ENCODE measurements at regions not wholly inside any gene's neighbourhood (a gene's known extent, or its start where the extent isn't known, plus 50 kb on each side); places are given as distances from the start of the nearest gene placed in this dataset.

DNA sequence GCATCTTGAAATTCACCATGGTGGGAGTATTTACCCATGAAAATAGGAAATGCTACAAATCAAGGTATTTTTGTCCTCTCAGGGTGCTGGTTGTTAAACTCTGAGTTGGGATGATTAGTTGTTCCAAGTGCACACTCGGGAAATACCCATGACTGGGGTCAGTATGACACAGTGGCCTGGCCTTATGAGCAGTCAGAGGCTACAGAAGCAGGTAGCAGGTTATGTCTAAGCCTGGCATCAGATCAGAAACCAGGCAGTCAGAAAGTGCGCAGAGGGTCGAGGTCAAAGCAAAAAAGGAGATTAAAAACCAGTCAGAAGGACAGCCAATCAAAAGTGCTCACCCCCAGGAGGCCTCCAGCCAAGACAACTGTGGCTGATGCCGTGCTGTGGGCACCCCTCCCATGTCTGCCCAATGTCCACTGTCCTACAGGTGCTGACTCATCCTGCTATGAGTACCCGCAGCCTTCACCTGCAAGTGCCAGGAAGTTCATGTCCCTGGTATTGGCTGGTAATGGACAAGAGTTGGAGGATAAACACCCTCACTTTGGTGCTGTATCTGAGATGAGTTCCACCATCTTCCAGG, 117.4 kb upstream of the SLC24A3 start:
- no peak for TF ChIP-seq RXRA (IDR thresholded peaks at IDR 0.05; ENCODE audit: borderline replicate concordance, low read depth)
- no peak for TF ChIP-seq MEF2A (IDR thresholded peaks at IDR 0.05; ENCODE audit: borderline replicate concordance, low read depth)
- TF ChIP-seq GATA2 (CRISPR knock-in tag; IDR thresholded peaks at IDR 0.05): no peak
- TF ChIP-seq EP300 (IDR thresholded peaks at IDR 0.05; ENCODE audit: borderline replicate concordance in 1 of 2, low read depth in 1 of 2, low read length in 1 of 2): no peak
- TF ChIP-seq, protein P1, sequence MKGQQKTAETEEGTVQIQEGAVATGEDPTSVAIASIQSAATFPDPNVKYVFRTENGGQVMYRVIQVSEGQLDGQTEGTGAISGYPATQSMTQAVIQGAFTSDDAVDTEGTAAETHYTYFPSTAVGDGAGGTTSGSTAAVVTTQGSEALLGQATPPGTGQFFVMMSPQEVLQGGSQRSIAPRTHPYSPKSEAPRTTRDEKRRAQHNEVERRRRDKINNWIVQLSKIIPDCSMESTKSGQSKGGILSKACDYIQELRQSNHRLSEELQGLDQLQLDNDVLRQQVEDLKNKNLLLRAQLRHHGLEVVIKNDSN (IDR thresholded peaks at IDR 0.05; ENCODE audit: borderline replicate concordance, low read depth): no peak
- no peak for TF ChIP-seq ELF1 (IDR thresholded peaks at IDR 0.05)
- Histone ChIP-seq H3K27me3 (ENCODE audit: insufficient read depth) (no peaks in the 10 kb centered on the region), H3K9me2 (no peaks in the 10 kb centered on the region), H3K27ac (ENCODE audit: low read depth in 2 of 2, low read length in 1 of 2) (no peak overlapping the region), H3F3A (replicated peaks; ENCODE audit: insufficient read depth) (no peaks in the 10 kb centered on the region), H4K20me1 (ENCODE audit: insufficient read depth) (no peaks in the 10 kb centered on the region), H3K9me3 (no peaks in the 10 kb centered on the region), H3K36me3 (replicated peaks in 1 of 2; ENCODE audit: control insufficient read depth in 1 of 2, insufficient read depth in 2 of 2, low read length in 1 of 2) (no peaks in the 10 kb centered on the region), H3K79me2 (ENCODE audit: insufficient read depth) (no peaks in the 10 kb centered on the region), H3K4me1 (ENCODE audit: control insufficient read depth in 1 of 2, insufficient read depth in 2 of 2, low read depth in 1 of 2, low read length in 1 of 2) (no peaks in the 10 kb centered on the region), H3K4me2 (no peak overlapping the region), H3K9ac (no peak overlapping the region), H3K4me3 (ENCODE audit: low read depth in 2 of 2, low read length in 1 of 2) (no peak overlapping the region), H2AFZ (ENCODE audit: low read depth) (no peak overlapping the region)
- DNase-seq: no peak
- POLR2A ChIA-PET: no interaction called here
- WGBS (ENCODE audit: low lambda C conversion rate): 13% methylated on average over 5 of the region's 5 CpGs
- CTCF ChIA-PET: no interaction called here

GRCh38 chr20:19095762-19096161, 116.7 kb upstream of the SLC24A3 start:
- H3K27ac ChIP-seq (ENCODE audit: low read depth in 2 of 2, low read length in 1 of 2): no peak overlapping the region
- no peak overlapping the region for H2AFZ ChIP-seq (ENCODE audit: low read depth)
- H3K4me3 ChIP-seq (ENCODE audit: low read depth in 2 of 2, low read length in 1 of 2): no peak overlapping the region
- no peak overlapping the region for H3K4me2 ChIP-seq
- WGBS (ENCODE audit: low lambda C conversion rate): 28% methylated on average over 5 of the region's 5 CpGs
- H3K4me1 ChIP-seq (ENCODE audit: control insufficient read depth in 1 of 2, insufficient read depth in 2 of 2, low read depth in 1 of 2, low read length in 1 of 2): no peaks in the 10 kb centered on the region
- no peaks in the 10 kb centered on the region for H3K27me3 ChIP-seq (ENCODE audit: insufficient read depth)
- H3K9me2 ChIP-seq: no peaks in the 10 kb centered on the region
- no peaks in the 10 kb centered on the region for H3F3A ChIP-seq (replicated peaks; ENCODE audit: insufficient read depth)
- ChIA-PET CTCF (no interaction called here), POLR2A (no interaction called here)
- H3K79me2 ChIP-seq (ENCODE audit: insufficient read depth): no peaks in the 10 kb centered on the region
- no peak overlapping the region for H3K9ac ChIP-seq
- no peaks in the 10 kb centered on the region for H3K36me3 ChIP-seq (replicated peaks in 1 of 2; ENCODE audit: control insufficient read depth in 1 of 2, insufficient read depth in 2 of 2, low read length in 1 of 2)
- DNase-seq: no peak
- no peaks in the 10 kb centered on the region for H4K20me1 ChIP-seq (ENCODE audit: insufficient read depth)
- no peaks in the 10 kb centered on the region for H3K9me3 ChIP-seq
- no peak for TF ChIP-seq TAF1 (IDR thresholded peaks at IDR 0.05; ENCODE audit: borderline replicate concordance, low read depth, low read length)
- TF ChIP-seq, protein P2, sequence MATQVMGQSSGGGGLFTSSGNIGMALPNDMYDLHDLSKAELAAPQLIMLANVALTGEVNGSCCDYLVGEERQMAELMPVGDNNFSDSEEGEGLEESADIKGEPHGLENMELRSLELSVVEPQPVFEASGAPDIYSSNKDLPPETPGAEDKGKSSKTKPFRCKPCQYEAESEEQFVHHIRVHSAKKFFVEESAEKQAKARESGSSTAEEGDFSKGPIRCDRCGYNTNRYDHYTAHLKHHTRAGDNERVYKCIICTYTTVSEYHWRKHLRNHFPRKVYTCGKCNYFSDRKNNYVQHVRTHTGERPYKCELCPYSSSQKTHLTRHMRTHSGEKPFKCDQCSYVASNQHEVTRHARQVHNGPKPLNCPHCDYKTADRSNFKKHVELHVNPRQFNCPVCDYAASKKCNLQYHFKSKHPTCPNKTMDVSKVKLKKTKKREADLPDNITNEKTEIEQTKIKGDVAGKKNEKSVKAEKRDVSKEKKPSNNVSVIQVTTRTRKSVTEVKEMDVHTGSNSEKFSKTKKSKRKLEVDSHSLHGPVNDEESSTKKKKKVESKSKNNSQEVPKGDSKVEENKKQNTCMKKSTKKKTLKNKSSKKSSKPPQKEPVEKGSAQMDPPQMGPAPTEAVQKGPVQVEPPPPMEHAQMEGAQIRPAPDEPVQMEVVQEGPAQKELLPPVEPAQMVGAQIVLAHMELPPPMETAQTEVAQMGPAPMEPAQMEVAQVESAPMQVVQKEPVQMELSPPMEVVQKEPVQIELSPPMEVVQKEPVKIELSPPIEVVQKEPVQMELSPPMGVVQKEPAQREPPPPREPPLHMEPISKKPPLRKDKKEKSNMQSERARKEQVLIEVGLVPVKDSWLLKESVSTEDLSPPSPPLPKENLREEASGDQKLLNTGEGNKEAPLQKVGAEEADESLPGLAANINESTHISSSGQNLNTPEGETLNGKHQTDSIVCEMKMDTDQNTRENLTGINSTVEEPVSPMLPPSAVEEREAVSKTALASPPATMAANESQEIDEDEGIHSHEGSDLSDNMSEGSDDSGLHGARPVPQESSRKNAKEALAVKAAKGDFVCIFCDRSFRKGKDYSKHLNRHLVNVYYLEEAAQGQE (IDR thresholded peaks at IDR 0.05; ENCODE audit: low read depth, low read length): no peak
- TF ChIP-seq ELF1 (IDR thresholded peaks at IDR 0.05): no peak
- TF ChIP-seq, protein P1 (IDR thresholded peaks at IDR 0.05; ENCODE audit: borderline replicate concordance, low read depth): no peak
- no peak for TF ChIP-seq RCOR1 (IDR thresholded peaks at IDR 0.05; ENCODE audit: low read length)
- no peak for TF ChIP-seq EP300 (IDR thresholded peaks at IDR 0.05; ENCODE audit: borderline replicate concordance in 1 of 2, low read depth in 1 of 2, low read length in 1 of 2)
- no peak for TF ChIP-seq SIN3A (IDR thresholded peaks at IDR 0.05; ENCODE audit: borderline replicate concordance, low read depth, low read length)
- TF ChIP-seq, protein P3, sequence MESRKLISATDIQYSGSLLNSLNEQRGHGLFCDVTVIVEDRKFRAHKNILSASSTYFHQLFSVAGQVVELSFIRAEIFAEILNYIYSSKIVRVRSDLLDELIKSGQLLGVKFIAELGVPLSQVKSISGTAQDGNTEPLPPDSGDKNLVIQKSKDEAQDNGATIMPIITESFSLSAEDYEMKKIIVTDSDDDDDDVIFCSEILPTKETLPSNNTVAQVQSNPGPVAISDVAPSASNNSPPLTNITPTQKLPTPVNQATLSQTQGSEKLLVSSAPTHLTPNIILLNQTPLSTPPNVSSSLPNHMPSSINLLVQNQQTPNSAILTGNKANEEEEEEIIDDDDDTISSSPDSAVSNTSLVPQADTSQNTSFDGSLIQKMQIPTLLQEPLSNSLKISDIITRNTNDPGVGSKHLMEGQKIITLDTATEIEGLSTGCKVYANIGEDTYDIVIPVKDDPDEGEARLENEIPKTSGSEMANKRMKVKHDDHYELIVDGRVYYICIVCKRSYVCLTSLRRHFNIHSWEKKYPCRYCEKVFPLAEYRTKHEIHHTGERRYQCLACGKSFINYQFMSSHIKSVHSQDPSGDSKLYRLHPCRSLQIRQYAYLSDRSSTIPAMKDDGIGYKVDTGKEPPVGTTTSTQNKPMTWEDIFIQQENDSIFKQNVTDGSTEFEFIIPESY (IDR thresholded peaks at IDR 0.05; ENCODE audit: borderline replicate concordance, low read depth): no peak
- TF ChIP-seq, protein P4, sequence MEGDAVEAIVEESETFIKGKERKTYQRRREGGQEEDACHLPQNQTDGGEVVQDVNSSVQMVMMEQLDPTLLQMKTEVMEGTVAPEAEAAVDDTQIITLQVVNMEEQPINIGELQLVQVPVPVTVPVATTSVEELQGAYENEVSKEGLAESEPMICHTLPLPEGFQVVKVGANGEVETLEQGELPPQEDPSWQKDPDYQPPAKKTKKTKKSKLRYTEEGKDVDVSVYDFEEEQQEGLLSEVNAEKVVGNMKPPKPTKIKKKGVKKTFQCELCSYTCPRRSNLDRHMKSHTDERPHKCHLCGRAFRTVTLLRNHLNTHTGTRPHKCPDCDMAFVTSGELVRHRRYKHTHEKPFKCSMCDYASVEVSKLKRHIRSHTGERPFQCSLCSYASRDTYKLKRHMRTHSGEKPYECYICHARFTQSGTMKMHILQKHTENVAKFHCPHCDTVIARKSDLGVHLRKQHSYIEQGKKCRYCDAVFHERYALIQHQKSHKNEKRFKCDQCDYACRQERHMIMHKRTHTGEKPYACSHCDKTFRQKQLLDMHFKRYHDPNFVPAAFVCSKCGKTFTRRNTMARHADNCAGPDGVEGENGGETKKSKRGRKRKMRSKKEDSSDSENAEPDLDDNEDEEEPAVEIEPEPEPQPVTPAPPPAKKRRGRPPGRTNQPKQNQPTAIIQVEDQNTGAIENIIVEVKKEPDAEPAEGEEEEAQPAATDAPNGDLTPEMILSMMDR (IDR thresholded peaks at IDR 0.05): no peak
- no peak for TF ChIP-seq FOXM1 (IDR thresholded peaks at IDR 0.05; ENCODE audit: low read depth)
- no peak for TF ChIP-seq RAD21 (IDR thresholded peaks at IDR 0.05; ENCODE audit: low read length)
- no peak for TF ChIP-seq MXI1 (IDR thresholded peaks at IDR 0.05; ENCODE audit: low read depth, low read length)
- no peak for TF ChIP-seq CHD2 (IDR thresholded peaks at IDR 0.05; ENCODE audit: low read length, partially characterized antibody)
- no peak for TF ChIP-seq TCF12 (IDR thresholded peaks at IDR 0.05)
- no peak for TF ChIP-seq YY1 (IDR thresholded peaks at IDR 0.05; ENCODE audit: low read depth)
- no peak for TF ChIP-seq GABPA (IDR thresholded peaks at IDR 0.05; ENCODE audit: low read depth)
